ENCODE measurements at regions not wholly inside any gene's neighbourhood (a gene's known extent, or its start where the extent isn't known, plus 50 kb on each side); places are given as distances from the start of the nearest gene placed in this dataset.

DNA sequence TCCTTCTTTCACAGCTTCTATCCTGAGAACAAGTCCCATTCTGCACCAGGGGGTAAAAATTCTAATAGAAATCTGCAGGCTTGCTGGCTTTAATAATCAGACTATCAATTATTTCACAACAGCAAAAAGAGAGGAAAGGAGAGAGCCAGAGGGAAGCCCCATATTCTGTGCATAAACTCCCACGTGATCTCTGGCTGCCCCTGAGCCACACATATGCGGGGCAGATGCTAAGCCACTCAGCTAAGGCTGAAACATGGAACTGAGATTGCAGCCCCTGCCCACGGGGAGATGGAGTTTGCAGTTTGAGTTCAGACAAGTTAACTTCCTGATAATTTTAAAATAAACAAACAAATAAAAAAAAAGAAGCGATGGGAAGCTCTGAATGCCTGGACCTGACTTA, 254.4 kb upstream of the CCDC196 start:
- no peak overlapping the region for H3K27ac ChIP-seq
- TF ChIP-seq ZFX (IDR thresholded peaks at IDR 0.05): no peak
- TF ChIP-seq, protein P1, sequence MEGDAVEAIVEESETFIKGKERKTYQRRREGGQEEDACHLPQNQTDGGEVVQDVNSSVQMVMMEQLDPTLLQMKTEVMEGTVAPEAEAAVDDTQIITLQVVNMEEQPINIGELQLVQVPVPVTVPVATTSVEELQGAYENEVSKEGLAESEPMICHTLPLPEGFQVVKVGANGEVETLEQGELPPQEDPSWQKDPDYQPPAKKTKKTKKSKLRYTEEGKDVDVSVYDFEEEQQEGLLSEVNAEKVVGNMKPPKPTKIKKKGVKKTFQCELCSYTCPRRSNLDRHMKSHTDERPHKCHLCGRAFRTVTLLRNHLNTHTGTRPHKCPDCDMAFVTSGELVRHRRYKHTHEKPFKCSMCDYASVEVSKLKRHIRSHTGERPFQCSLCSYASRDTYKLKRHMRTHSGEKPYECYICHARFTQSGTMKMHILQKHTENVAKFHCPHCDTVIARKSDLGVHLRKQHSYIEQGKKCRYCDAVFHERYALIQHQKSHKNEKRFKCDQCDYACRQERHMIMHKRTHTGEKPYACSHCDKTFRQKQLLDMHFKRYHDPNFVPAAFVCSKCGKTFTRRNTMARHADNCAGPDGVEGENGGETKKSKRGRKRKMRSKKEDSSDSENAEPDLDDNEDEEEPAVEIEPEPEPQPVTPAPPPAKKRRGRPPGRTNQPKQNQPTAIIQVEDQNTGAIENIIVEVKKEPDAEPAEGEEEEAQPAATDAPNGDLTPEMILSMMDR (conservative IDR thresholded peaks at IDR 0.05): no peak

DNA sequence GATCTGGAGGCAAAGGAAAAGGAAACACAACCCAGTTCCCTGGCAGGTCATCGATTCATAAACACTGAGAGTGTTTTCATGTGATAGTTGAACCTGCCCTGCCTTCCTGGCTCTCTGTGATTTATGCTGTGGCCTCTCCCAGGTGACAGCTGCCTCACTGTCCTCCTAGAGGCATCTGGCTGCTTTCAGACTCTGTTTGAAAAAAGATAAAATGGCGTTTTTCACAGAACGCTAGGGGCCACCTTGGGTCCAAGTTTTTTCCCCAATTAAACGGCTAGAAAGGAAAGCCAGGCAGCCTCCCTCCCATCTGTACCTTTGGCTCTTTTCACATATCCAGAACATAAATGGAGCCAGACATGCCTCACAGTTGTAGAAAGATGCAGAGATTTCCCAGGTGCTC, 252.6 kb upstream of the CCDC196 start:
- H3K27ac ChIP-seq: no peak overlapping the region
- TF ChIP-seq ZFX (IDR thresholded peaks at IDR 0.05): no peak
- TF ChIP-seq, protein P1 (conservative IDR thresholded peaks at IDR 0.05): no peak

DNA sequence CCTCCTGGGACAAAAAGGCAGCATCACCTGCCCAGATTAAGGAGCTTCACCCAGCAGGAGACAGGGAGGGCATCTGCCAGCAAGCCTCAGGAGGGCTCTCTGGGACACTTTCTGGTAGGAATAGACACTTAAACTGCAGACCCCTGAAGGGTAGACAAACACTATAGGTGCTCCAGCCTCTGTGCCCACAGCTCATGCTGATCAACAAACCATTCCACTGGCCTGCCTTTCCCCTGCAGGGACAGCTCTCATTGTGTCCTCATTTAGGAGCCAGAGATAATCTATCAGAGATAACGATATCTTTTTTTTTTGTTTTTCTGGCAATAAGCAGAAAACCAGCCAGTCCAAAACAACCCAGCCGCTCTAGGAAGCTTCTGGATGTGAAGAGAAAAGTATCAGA, 251.8 kb upstream of the CCDC196 start:
- TF ChIP-seq ZFX (IDR thresholded peaks at IDR 0.05): no peak
- H3K27ac ChIP-seq: no peak overlapping the region

DNA sequence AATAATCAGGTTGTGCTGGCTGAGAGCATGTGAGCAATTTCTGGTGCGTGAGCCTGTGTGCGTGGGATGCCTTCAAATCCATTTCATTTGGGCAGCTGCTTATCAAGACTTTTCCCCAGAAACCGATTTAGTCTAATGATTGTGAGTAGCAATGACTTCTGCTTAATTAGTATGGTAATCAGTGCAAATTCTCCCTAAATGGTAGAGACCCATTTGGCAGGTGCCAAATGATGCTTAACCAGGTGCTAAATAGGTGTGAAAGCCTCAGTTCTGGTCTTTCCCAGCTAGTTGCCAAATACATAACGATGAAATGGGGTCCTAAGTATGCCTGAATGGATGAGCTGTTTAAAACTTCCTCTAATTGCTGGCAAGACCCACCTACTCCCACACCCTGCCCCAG, 248.4 kb upstream of the CCDC196 start:
- no peak overlapping the region for H3K27ac ChIP-seq
- TF ChIP-seq, protein P1 (conservative IDR thresholded peaks at IDR 0.05): no peak
- TF ChIP-seq ZFX (IDR thresholded peaks at IDR 0.05): no peak

DNA sequence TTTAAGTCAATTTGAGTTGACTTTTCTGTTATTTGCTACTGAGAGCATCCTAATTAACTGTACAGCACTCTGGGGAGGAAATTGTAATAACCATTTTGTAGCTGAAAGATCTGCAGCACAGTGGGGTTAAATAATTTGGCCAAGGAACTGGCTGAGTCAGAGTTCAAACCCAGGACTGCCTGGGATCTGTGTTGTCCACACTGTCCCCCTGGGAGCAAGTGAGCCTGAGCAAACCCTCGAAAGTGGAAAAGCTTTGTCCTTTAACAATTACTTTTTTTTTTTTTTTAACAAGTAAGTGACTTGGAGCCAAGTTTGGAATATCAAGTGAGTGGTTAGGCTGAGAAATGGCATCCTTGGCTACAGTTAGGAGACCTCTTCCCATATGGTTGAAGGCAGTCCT, 247.2 kb upstream of the CCDC196 start:
- TF ChIP-seq, protein P1 (conservative IDR thresholded peaks at IDR 0.05): no peak
- TF ChIP-seq ZFX (IDR thresholded peaks at IDR 0.05): no peak
- H3K27ac ChIP-seq: no peak overlapping the region

DNA sequence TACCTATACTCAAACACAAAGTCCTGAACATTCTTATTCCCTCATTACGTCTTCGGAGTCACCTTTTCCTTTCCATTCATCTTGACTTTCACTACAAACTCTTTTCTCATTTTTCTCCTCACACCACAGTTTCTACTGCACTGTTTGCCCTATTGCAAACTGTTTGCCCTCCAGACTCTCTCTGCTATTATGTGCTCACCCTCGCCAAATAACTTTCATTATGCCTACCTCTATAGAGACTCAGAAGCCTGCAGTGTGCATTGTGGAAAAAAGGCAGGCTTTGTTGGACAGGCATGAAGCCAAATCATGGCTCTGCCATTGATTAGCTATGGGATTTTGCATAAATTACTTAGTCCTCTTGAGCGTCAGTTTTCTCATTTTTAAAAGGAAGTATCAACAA, 246.6 kb upstream of the CCDC196 start:
- no peak for TF ChIP-seq ZFX (IDR thresholded peaks at IDR 0.05)
- TF ChIP-seq, protein P1 (conservative IDR thresholded peaks at IDR 0.05): no peak
- no peak overlapping the region for H3K27ac ChIP-seq

DNA sequence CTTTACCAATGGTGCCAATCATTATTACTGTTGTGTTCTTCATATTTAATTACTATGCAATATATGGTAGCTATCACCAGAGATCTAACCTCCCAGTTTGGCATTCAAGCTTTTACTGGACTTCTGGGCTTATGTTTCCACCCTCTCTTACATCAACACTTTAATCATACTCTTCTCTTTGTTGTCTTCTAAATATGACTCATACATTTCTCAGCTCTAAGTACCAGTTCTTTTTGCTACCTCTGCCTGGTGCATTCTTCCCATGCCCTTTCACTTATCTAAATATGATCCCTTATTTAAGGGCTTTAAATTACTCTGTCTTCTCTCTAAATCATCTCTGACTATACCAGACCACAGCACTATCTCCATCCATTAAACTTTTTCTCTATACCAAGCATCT, 246.1 kb upstream of the CCDC196 start:
- no peak overlapping the region for H3K27ac ChIP-seq
- no peak for TF ChIP-seq ZFX (IDR thresholded peaks at IDR 0.05)
- TF ChIP-seq, protein P1 (conservative IDR thresholded peaks at IDR 0.05): no peak

DNA sequence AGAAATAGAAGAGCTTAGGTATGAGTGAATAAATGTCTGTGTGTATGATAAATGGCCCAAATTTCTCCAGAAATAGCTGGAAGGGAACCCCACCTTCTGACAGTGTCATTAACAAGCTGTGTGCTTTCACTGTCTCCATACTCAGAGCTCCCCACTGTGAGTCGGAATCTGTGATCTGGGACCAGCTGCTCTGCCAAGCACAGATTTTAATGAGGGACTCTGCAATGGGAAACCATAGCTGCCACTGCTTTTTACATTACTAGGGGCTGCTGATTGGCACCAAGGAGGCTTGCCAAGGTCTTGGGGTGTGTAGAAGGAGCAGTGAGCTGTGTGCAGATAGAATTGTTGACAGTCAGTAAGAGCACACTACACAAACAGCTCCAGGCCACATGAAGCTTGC, 244.2 kb upstream of the CCDC196 start:
- no peak overlapping the region for H3K27ac ChIP-seq
- no peak for TF ChIP-seq ZFX (IDR thresholded peaks at IDR 0.05)
- TF ChIP-seq, protein P1 (conservative IDR thresholded peaks at IDR 0.05): no peak
